IMR-90 (cell line): ENCODE measurements at regions not wholly inside any gene's neighbourhood (a gene's known extent, or its start where the extent isn't known, plus 50 kb on each side); places are given as distances from the start of the nearest gene placed in this dataset.

Experiments
- ATAC-seq: fragments of 200-7000 bp; cut with Tn5 transposase; 2 replicates; pipeline ENCODE4 v1.9.1; 2020; ENCODE audit warnings: low read depth, mild to moderate bottlenecking, moderate library complexity
- BruUV-seq: library from RNA; stranded (reverse); fragments of 400-500 nt; replicated peaks from 2 replicates; lab custom pipeline; 2021; lab: Mats Ljungman, UMichigan
- CTCF ChIA-PET: fragments of 300-600 bp; formaldehyde crosslinking; extraction: SDS; loops from one replicate; lab custom pipeline; 2021; ENCODE audit warnings: antibody characterized with exemption; lab: Yijun Ruan, JAX
- POLR2A ChIA-PET: fragments of 300-600 bp; sonication (Branson Sonifier 250); formaldehyde crosslinking; loops from one replicate; lab custom pipeline; 2022; ENCODE audit warnings: antibody characterized with exemption; ENCODE audit not compliant: unreplicated experiment; lab: Charles Lee
- DNase-seq: peaks from one replicate; pipeline ENCODE4 v3.0.0; 2013
- H2AFZ ChIP-seq: replicated peaks from 2 replicates; pipeline ENCODE3; 2013; ENCODE audit warnings: low read length, mild to moderate bottlenecking; ENCODE audit not compliant: poor library complexity
- H2AK5ac ChIP-seq: 2 replicates; pipeline ENCODE4 v1.6.1; 2013; ENCODE audit warnings: low read depth, low read length, inconsistent platforms
- H2AK9ac ChIP-seq: replicated peaks from 2 replicates; pipeline ENCODE3; 2013; ENCODE audit warnings: mild to moderate bottlenecking, low read depth, low read length, moderate library complexity; ENCODE audit not compliant: poor library complexity
- H2BK120ac ChIP-seq: 2 replicates; pipeline ENCODE4 v1.6.1; 2013; ENCODE audit warnings: low read depth, low read length, inconsistent platforms
- H2BK15ac ChIP-seq: 3 replicates; pipeline ENCODE4 v1.6.1; 2013; ENCODE audit warnings: low read depth, low read length, inconsistent platforms
- H2BK20ac ChIP-seq: 2 replicates; pipeline ENCODE4 v1.6.1; 2013; ENCODE audit warnings: low read depth, mild to moderate bottlenecking, inconsistent platforms, low read length, moderate library complexity
- H2BK5ac ChIP-seq: 2 replicates; pipeline ENCODE4 v1.6.1; 2013; ENCODE audit warnings: mild to moderate bottlenecking, low read depth, low read length, inconsistent platforms; ENCODE audit not compliant: poor library complexity, severe bottlenecking
- H3K14ac ChIP-seq: replicated peaks from 2 replicates; pipeline ENCODE4 v1.6.1; 2013; ENCODE audit warnings: low read depth, low read length, inconsistent platforms
- H3K18ac ChIP-seq: 2 replicates; pipeline ENCODE4 v1.6.1; 2013; ENCODE audit warnings: low read depth, low read length, control low read depth
- H3K23ac ChIP-seq: 2 replicates; pipeline ENCODE4 v1.6.1; 2013; ENCODE audit warnings: low read depth, low read length, inconsistent platforms
- H3K27ac ChIP-seq: 2 replicates; pipeline ENCODE4 v1.5.1; 2013; ENCODE audit warnings: mild to moderate bottlenecking, control low read depth, low read length; ENCODE audit not compliant: insufficient read depth
- H3K27me3 ChIP-seq: 2 replicates; pipeline ENCODE4 v1.6.1; 2013; ENCODE audit warnings: low read length; ENCODE audit not compliant: control insufficient read depth, insufficient read depth
- H3K36me3 ChIP-seq: 2 replicates; pipeline ENCODE4 v1.6.1; 2013; ENCODE audit warnings: low read length, mixed read lengths; ENCODE audit not compliant: control insufficient read depth, insufficient read depth
- H3K4ac ChIP-seq: 2 replicates; pipeline ENCODE4 v1.6.1; 2013; ENCODE audit warnings: low read depth, low read length, inconsistent platforms
- H3K4me1 ChIP-seq: 2 replicates; pipeline ENCODE4 v1.6.1; 2013; ENCODE audit warnings: low read length, mixed read lengths; ENCODE audit not compliant: control insufficient read depth, insufficient read depth
- H3K4me2 ChIP-seq: 2 replicates; pipeline ENCODE4 v1.6.1; 2013; ENCODE audit warnings: low read depth, mild to moderate bottlenecking, control low read depth, low read length, moderate library complexity
- H3K4me3 ChIP-seq: 2 replicates; pipeline ENCODE4 v1.5.1; 2013; ENCODE audit warnings: low read depth, mild to moderate bottlenecking, control low read depth, low read length, moderate library complexity; ENCODE audit not compliant: insufficient read depth
- H3K56ac ChIP-seq: 2 replicates; pipeline ENCODE4 v1.6.1; 2013; ENCODE audit warnings: low read length, inconsistent platforms; ENCODE audit not compliant: insufficient read depth; ENCODE audit errors: extremely low read depth
- H3K79me1 ChIP-seq, 2 experiments: 2 replicates each; pipeline ENCODE4 v1.6.1; 2013; ENCODE audit warnings: low read length in 2 of 2, inconsistent platforms in 1 of 2, low read depth in 1 of 2
- H3K9ac ChIP-seq: 2 replicates; pipeline ENCODE4 v1.6.1; 2013; ENCODE audit warnings: low read depth, low read length, control low read depth
- H3K9me1 ChIP-seq: 2 replicates; pipeline ENCODE4 v1.6.1; 2013; ENCODE audit warnings: low read length, inconsistent platforms; ENCODE audit not compliant: insufficient read depth
- H3K9me3 ChIP-seq: 2 replicates; pipeline ENCODE4 v1.6.1; 2013; ENCODE audit warnings: low read length; ENCODE audit not compliant: control insufficient read depth, insufficient read depth
- H4K20me1 ChIP-seq: 2 replicates; pipeline ENCODE4 v1.6.1; 2013; ENCODE audit warnings: low read length, inconsistent platforms; ENCODE audit not compliant: insufficient read depth
- H4K5ac ChIP-seq: 2 replicates; pipeline ENCODE4 v1.6.1; 2013; ENCODE audit warnings: mild to moderate bottlenecking, low read depth, low read length, control low read depth
- H4K8ac ChIP-seq, 2 experiments: 2 replicates each; pipeline ENCODE4 v1.6.1; 2013; ENCODE audit warnings: low read depth in 2 of 2, low read length in 2 of 2, control low read depth in 1 of 2, inconsistent platforms in 1 of 2
- H4K91ac ChIP-seq: 2 replicates; pipeline ENCODE4 v1.6.1; 2013; ENCODE audit warnings: low read depth, low read length, inconsistent platforms; ENCODE audit not compliant: insufficient read depth
- BHLHE40 ChIP-seq: fragments of 150-350 bp; IDR thresholded peaks from 2 replicates; pipeline ENCODE4 v1.6.1; 2016; ENCODE audit warnings: mild to moderate bottlenecking, low read depth, low read length
- CEBPB ChIP-seq: IDR thresholded peaks from 2 replicates; pipeline ENCODE4 v1.6.1; 2012; ENCODE audit warnings: low read depth, low read length, improper control_type of control experiment
- CHD1 ChIP-seq: IDR thresholded peaks from 2 replicates; pipeline ENCODE4 v1.6.1; 2012; ENCODE audit warnings: low read depth, low read length, improper control_type of control experiment
- CTCF ChIP-seq: conservative IDR thresholded peaks from 2 replicates; pipeline ENCODE4 v1.5.1; 2012; ENCODE audit warnings: mild to moderate bottlenecking, low read depth, low read length, improper control_type of control experiment
- ELK1 ChIP-seq: fragments of 150-350 bp; IDR thresholded peaks from 2 replicates; pipeline ENCODE4 v1.6.1; 2016; ENCODE audit warnings: low read depth, mild to moderate bottlenecking, low read length, moderate library complexity, borderline replicate concordance
- FOS ChIP-seq: fragments of 150-350 bp; IDR thresholded peaks from 2 replicates; pipeline ENCODE4 v1.6.1; 2016; ENCODE audit warnings: low read depth, low read length
- MAFK ChIP-seq: IDR thresholded peaks from 2 replicates; pipeline ENCODE4 v1.6.1; 2012; ENCODE audit warnings: low read depth, low read length, improper control_type of control experiment
- MAZ ChIP-seq: IDR thresholded peaks from 2 replicates; pipeline ENCODE4 v1.6.1; 2012; ENCODE audit warnings: low read depth, mild to moderate bottlenecking, low read length, improper control_type of control experiment, moderate library complexity, borderline replicate concordance
- MXI1 ChIP-seq: IDR thresholded peaks from 2 replicates; pipeline ENCODE4 v1.6.1; 2012; ENCODE audit warnings: low read depth, mild to moderate bottlenecking, low read length, moderate library complexity, borderline replicate concordance
- NFE2L2 ChIP-seq: fragments of 150-350 bp; IDR thresholded peaks from 2 replicates; pipeline ENCODE4 v1.6.1; 2016; ENCODE audit warnings: low read depth, mild to moderate bottlenecking, low read length
- POLR2A ChIP-seq: IDR thresholded peaks from 2 replicates; pipeline ENCODE4 v1.6.1; 2012; ENCODE audit warnings: mild to moderate bottlenecking, low read depth, low read length
- RAD21 ChIP-seq: IDR thresholded peaks from 2 replicates; pipeline ENCODE4 v1.6.1; 2012; ENCODE audit warnings: low read length, improper control_type of control experiment
- RCOR1 ChIP-seq: IDR thresholded peaks from 2 replicates; pipeline ENCODE4 v1.6.1; 2012; ENCODE audit warnings: mild to moderate bottlenecking, low read length, improper control_type of control experiment; ENCODE audit not compliant: insufficient replicate concordance
- RFX5 ChIP-seq: IDR thresholded peaks from 2 replicates; pipeline ENCODE4 v1.8.0; 2012; ENCODE audit warnings: low read depth, mild to moderate bottlenecking, low read length, moderate library complexity
- SMC3 ChIP-seq: fragments of 150-350 bp; IDR thresholded peaks from 2 replicates; pipeline ENCODE4 v1.6.1; 2016; ENCODE audit warnings: low read depth, mild to moderate bottlenecking, antibody characterized with exemption, low read length, moderate library complexity
- USF2 ChIP-seq: fragments of 150-350 bp; IDR thresholded peaks from 2 replicates; pipeline ENCODE4 v1.6.1; 2017; ENCODE audit warnings: mild to moderate bottlenecking, antibody characterized with exemption, low read length, low read depth
- WGBS, 2 experiments: methylation state at CpG; one replicate each; pipeline versions ENCODE4 v1.1.5 to v1.1.7; 2013; ENCODE audit warnings: missing lambda C conversion rate in 2 of 2; ENCODE audit not compliant: insufficient read length in 1 of 2; ENCODE audit errors: extremely low coverage in 2 of 2; 5-methylcytosine and 5-hydroxymethylcytosine counted together
- dilution Hi-C: fragments of 300-500 bp; cut with HindIII; formaldehyde crosslinking; loops from one replicate; pipeline ENCODE4 v1.14.3; 2018; ENCODE audit warnings: low sequenced_read_pairs; ENCODE audit not compliant: unreplicated experiment
- in situ Hi-C: fragments of 300-500 bp; cut with MboI; formaldehyde crosslinking; loops from 3 replicates; pipeline ENCODE4 v1.14.3; 2019; ENCODE audit warnings: low sequenced_read_pairs, inconsistent platforms, mixed read lengths
- intact Hi-C: fragments of 100-400 bp; cut with micrococcal nuclease; formaldehyde crosslinking; loops from 2 replicates; pipeline ENCODE4 v1.10.0; 2022

- H4K20me1 ChIP-seq, result no peaks in the 10 kb centered on the region
- WGBS, 2 experiments, result no CpG with 5 or more reads among the region's 4 CpGs
- H2BK15ac ChIP-seq, result no peak overlapping the region
- dilution Hi-C loops (no loop called here), intact Hi-C loops (no loop called here), in situ Hi-C loops (no loop called here)
- H2BK5ac ChIP-seq, result no peak overlapping the region
- no peak overlapping the region for H2BK120ac ChIP-seq
- H2AK9ac ChIP-seq, result no peak overlapping the region
- no peak overlapping the region for H3K18ac ChIP-seq
- no peak for ATAC-seq
- H3K27ac ChIP-seq, result no peak overlapping the region
- H2AK5ac ChIP-seq, result no peak overlapping the region
- no peak overlapping the region for H3K4ac ChIP-seq
- BruUV-seq, result no TSS peak
- H3K56ac ChIP-seq, result no peak overlapping the region
- H2AFZ ChIP-seq, result no peak overlapping the region
- no peak overlapping the region for H4K5ac ChIP-seq
- TF ChIP-seq POLR2A (no peak), CHD1 (no peak), NFE2L2 (no peak), SMC3 (no peak), USF2 (no peak), RCOR1 (no peak), RAD21 (no peak), MXI1 (no peak), BHLHE40 (no peak), MAZ (no peak), RFX5 (no peak), CTCF (no peak), CEBPB (no peak), ELK1 (no peak), FOS (no peak), MAFK (no peak)
- no peaks in the 10 kb centered on the region for H3K9me3 ChIP-seq
- H3K23ac ChIP-seq, result no peak overlapping the region
- H3K4me3 ChIP-seq, result no peak overlapping the region
- H3K9me1 ChIP-seq, result no peaks in the 10 kb centered on the region
- no peak overlapping the region for H3K4me2 ChIP-seq
- no peaks in the 10 kb centered on the region for H3K79me1 ChIP-seq
- no peaks in the 10 kb centered on the region for H3K4me1 ChIP-seq
- H4K91ac ChIP-seq, result no peak overlapping the region
- no peak overlapping the region for H4K8ac ChIP-seq
- H3K36me3 ChIP-seq, result no peaks in the 10 kb centered on the region
- no peak overlapping the region for H3K14ac ChIP-seq
- no peak overlapping the region for H3K9ac ChIP-seq
- DNase-seq, result no peak
- ChIA-PET CTCF (no interaction called here), POLR2A (no interaction called here)
- peaks cover 6% of the 10 kb centered on the region for H3K27me3 ChIP-seq
- H2BK20ac ChIP-seq, result no peak overlapping the region
These were observed 57.3 kb downstream of the CCDC74A start for GRCh38 chr2:131584940-131585339.
